GM12878 (cell line): ENCODE measurements at regions not wholly inside any gene's neighbourhood (a gene's known extent, or its start where the extent isn't known, plus 50 kb on each side); places are given as distances from the start of the nearest gene placed in this dataset.

Experiments used
- ATAC-seq: fragments of 200-7000 bp; cut with Tn5 transposase; 3 replicates; pipeline ENCODE4 v1.9.1; 2020; ENCODE audit warnings: mild to moderate bottlenecking, moderate library complexity
- BruUV-seq: library from RNA; stranded (reverse); fragments of 400-500 nt; replicated peaks from 2 replicates; lab custom pipeline; 2021; lab: Mats Ljungman, UMichigan
- CTCF ChIA-PET: fragments of 300-600 bp; sonication (Branson Sonifier 250); formaldehyde crosslinking; extraction: SDS; loops from one replicate; lab custom pipeline; 2021; ENCODE audit warnings: inconsistent platforms; lab: Yijun Ruan, JAX
- POLR2A ChIA-PET: fragments of 350-600 bp; formaldehyde crosslinking; extraction: SDS; loops from one replicate; lab custom pipeline; 2021; ENCODE audit warnings: inconsistent platforms; lab: Charles Lee
- RAD21 ChIA-PET: fragments of 300-600 bp; sonication (Branson Sonifier 250); formaldehyde crosslinking; loops from one replicate; lab custom pipeline; 2023; ENCODE audit warnings: antibody characterized with exemption; ENCODE audit not compliant: unreplicated experiment; lab: Charles Lee
- SMC1A ChIA-PET: fragments of 300-600 bp; sonication (Branson Sonifier 250); formaldehyde crosslinking; loops from one replicate; lab custom pipeline; 2023; ENCODE audit not compliant: unreplicated experiment, uncharacterized antibody; lab: Charles Lee
- DNase-seq: peaks from one replicate; pipeline ENCODE4 v3.0.0-alpha.2; 2011; ENCODE audit warnings: low read depth, low spot score
- FAIRE-seq: peaks from 3 replicates; lab custom pipeline; 2011; peaks lifted over from hg19 to GRCh38; lab: Jason Lieb, UNC
- H2AFZ ChIP-seq: 2 replicates; pipeline ENCODE4 v1.6.0; 2011; ENCODE audit warnings: low read depth, low read length, control low read depth; ENCODE audit not compliant: control insufficient read depth
- H3K27ac ChIP-seq: 2 replicates; pipeline ENCODE4 v1.5.1; 2011; ENCODE audit warnings: control low read depth; ENCODE audit not compliant: control insufficient read depth, insufficient read depth
- H3K27me3 ChIP-seq, 2 experiments: replicated peaks in 1 of 2; 2 replicates each; pipeline versions ENCODE4 v1.6.0 to v1.6.1; 2011; ENCODE audit warnings: low read length in 1 of 2; ENCODE audit not compliant: control insufficient read depth in 2 of 2, insufficient read depth in 2 of 2
- H3K36me3 ChIP-seq, 2 experiments: 2 replicates each; pipeline ENCODE4 v1.5.1; 2011; ENCODE audit warnings: low read length in 1 of 2; ENCODE audit not compliant: control insufficient read depth in 2 of 2, insufficient read depth in 2 of 2
- H3K4me1 ChIP-seq: 2 replicates; pipeline ENCODE4 v1.6.1; 2011; ENCODE audit warnings: mild to moderate bottlenecking, low read length, moderate library complexity, mixed read lengths; ENCODE audit not compliant: control insufficient read depth, insufficient read depth
- H3K4me2 ChIP-seq: 2 replicates; pipeline ENCODE4 v1.6.0; 2011; ENCODE audit warnings: control low read depth; ENCODE audit not compliant: control insufficient read depth, insufficient read depth
- H3K4me3 ChIP-seq: fragments of 200-600 bp; sonication (generic); 2 replicates; pipeline ENCODE4 v1.5.1; 2016
- H3K79me2 ChIP-seq: 2 replicates; pipeline ENCODE4 v1.6.0; 2011; ENCODE audit warnings: low read length; ENCODE audit not compliant: control insufficient read depth, insufficient read depth
- H3K9ac ChIP-seq: 2 replicates; pipeline ENCODE4 v1.8.0; 2011; ENCODE audit warnings: low read length, control low read depth, mixed read lengths; ENCODE audit not compliant: control insufficient read depth, insufficient read depth
- H3K9me3 ChIP-seq: replicated peaks from 3 replicates; pipeline ENCODE4 v1.5.1; 2011; ENCODE audit warnings: mild to moderate bottlenecking, low read length; ENCODE audit not compliant: control insufficient read depth, insufficient read depth
- H4K20me1 ChIP-seq: 2 replicates; pipeline ENCODE4 v1.6.0; 2011; ENCODE audit not compliant: control insufficient read depth, insufficient read depth
- BCL11A ChIP-seq: IDR thresholded peaks from 2 replicates; pipeline ENCODE4 v1.6.1; 2011; ENCODE audit warnings: low read depth, low read length
- CREM ChIP-seq: IDR thresholded peaks from 2 replicates; pipeline ENCODE4 v1.6.1; 2014; ENCODE audit warnings: antibody characterized with exemption, low read depth
- HDAC6 ChIP-seq: fragments of 200-600 bp; sonication (generic); IDR thresholded peaks from one replicate; pipeline ENCODE4 v1.8.0; 2017; ENCODE audit warnings: antibody characterized with exemption; ENCODE audit not compliant: unreplicated experiment
- LARP7 ChIP-seq: fragments of 450-650 bp; IDR thresholded peaks from 2 replicates; pipeline ENCODE4 v1.6.1; 2017; ENCODE audit warnings: mild to moderate bottlenecking
- MXI1 ChIP-seq: fragments of 150-350 bp; IDR thresholded peaks from 2 replicates; pipeline ENCODE4 v1.6.1; 2011; ENCODE audit warnings: low read depth, mild to moderate bottlenecking, inconsistent platforms, low read length, improper control_type of control experiment
- POLR2AphosphoS5 ChIP-seq: IDR thresholded peaks from 2 replicates; pipeline ENCODE4 v1.6.1; 2011; ENCODE audit warnings: mild to moderate bottlenecking, low read length, inconsistent platforms
- RBBP5 ChIP-seq: fragments of 200-600 bp; sonication (generic); conservative IDR thresholded peaks from 2 replicates; pipeline ENCODE4 v1.6.1; 2016
- SMAD1 ChIP-seq: fragments of 450-650 bp; IDR thresholded peaks from 2 replicates; pipeline ENCODE4 v1.6.1; 2018; ENCODE audit warnings: mild to moderate bottlenecking, low read depth; ENCODE audit not compliant: partially characterized antibody
- WGBS: methylation state at CpG from one replicate; pipeline ENCODE4 v1.1.6; 2016; ENCODE audit warnings: low lambda C conversion rate; ENCODE audit not compliant: insufficient replicate concordance, insufficient coverage; ENCODE audit errors: missing lambda C conversion rate; 5-methylcytosine and 5-hydroxymethylcytosine counted together
- in situ Hi-C: fragments of 300-500 bp; cut with MboI; formaldehyde crosslinking; loops from 9 replicates; pipeline ENCODE4 v1.14.3; 2018; ENCODE audit warnings: mixed read lengths
- intact Hi-C: fragments of 100-400 bp; cut with micrococcal nuclease; formaldehyde crosslinking; loops from one replicate; pipeline ENCODE4 v1.14.2; 2022; ENCODE audit not compliant: unreplicated experiment

DNA sequence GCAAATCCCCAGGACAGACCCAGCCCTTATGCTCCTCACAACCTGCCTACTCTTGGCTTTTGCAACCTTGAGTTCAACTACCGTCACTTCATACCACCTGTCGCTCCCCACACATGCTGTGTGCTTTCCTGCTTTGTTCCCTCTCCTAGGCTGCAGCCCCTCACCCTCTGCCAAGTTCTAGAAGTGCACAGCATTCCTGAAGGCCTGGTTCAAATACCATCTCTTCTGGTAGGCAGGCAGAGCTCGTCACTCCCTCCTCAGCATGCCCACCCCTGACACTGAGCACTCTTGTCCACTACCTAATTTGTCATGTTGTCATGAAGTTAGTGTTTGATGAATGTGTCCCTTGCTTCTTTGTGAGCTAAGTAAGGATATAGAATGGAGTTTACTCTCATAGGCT lies 129.6 kb downstream of the SEMA6D start (continued):
- TF ChIP-seq BCL11A (no peak), SMAD1 (no peak)

DNA sequence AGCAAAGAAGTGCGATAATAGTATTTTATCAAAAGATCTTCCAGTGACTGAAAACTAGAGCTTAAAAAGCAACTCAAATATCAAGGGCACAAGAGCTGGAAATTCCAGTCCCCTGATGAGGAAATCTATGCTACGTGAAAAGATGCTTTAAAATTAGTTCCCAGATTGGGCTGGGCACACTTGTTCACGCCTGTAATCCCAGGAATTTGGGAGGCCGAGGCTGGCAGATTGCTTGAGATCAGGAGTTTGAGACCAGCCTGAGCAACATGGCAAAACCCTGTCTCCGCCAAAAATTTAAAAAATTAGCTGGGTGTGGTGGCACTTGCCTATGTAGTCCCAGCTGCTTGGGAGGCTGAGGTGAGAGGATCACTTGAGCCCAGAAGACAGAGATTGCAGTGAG lies 138.8 kb downstream of the SEMA6D start:
- H3K27ac ChIP-seq: no peak overlapping the region
- CTCF ChIA-PET: no interaction called here
- TF ChIP-seq LARP7: no peak
- no peak for TF ChIP-seq SMAD1
- no peak for TF ChIP-seq POLR2AphosphoS5
- no peak for TF ChIP-seq RBBP5
- TF ChIP-seq HDAC6: no peak
- TF ChIP-seq CREM: no peak
- TF ChIP-seq MXI1: no peak
- no peak overlapping the region for H3K4me2 ChIP-seq
- no peaks in the 10 kb centered on the region for H3K27me3 ChIP-seq
- no peak for FAIRE-seq
- H2AFZ ChIP-seq: no peak overlapping the region
- no peak for ATAC-seq
- 39% methylated on average over 5 of the region's 5 CpGs for WGBS
- no peak overlapping the region for H3K4me3 ChIP-seq
- no peaks in the 10 kb centered on the region for H3K4me1 ChIP-seq
- POLR2A ChIA-PET: no interaction called here
- SMC1A ChIA-PET: no interaction called here
- H4K20me1 ChIP-seq: no peaks in the 10 kb centered on the region
- intact Hi-C loops: no loop called here
- no peaks in the 10 kb centered on the region for H3K79me2 ChIP-seq
- RAD21 ChIA-PET: interaction anchor here (1.2 kb wide), 1 partner anchor 132 kb away, joined by 3 read pairs; no protein-coding TSS in a partner anchor
- DNase-seq: no peak
- H3K9ac ChIP-seq: no peak overlapping the region
- no peaks in the 10 kb centered on the region; the same call in 2 of the 3 replicates for H3K9me3 ChIP-seq
- no peaks in the 10 kb centered on the region for H3K36me3 ChIP-seq
- in situ Hi-C loops: no loop called here
- no TSS peak for BruUV-seq
